Mesothelial cell of epicardium (in vitro differentiated cells): ENCODE measurements at regions not wholly inside any gene's neighbourhood (a gene's known extent, or its start where the extent isn't known, plus 50 kb on each side); places are given as distances from the start of the nearest gene placed in this dataset.

Source experiments
- DNase-seq, 2 experiments: peaks; one replicate each; pipeline ENCODE4 v3.0.0; 2021; ENCODE audit warnings: low spot score in 2 of 2; ENCODE audit not compliant: unreplicated experiment in 2 of 2
- H3K27ac Mint-ChIP-seq: 2 replicates; pipeline ENCODE4 v1.8.0; 2021; ENCODE audit warnings: mixed read lengths
- H3K27me3 Mint-ChIP-seq: 2 replicates; pipeline ENCODE4 v1.8.0; 2021; ENCODE audit warnings: low read depth, mixed read lengths
- H3K36me3 Mint-ChIP-seq: 2 replicates; pipeline ENCODE4 v1.8.0; 2021; ENCODE audit warnings: mixed read lengths
- H3K4me1 Mint-ChIP-seq: 2 replicates; pipeline ENCODE4 v1.8.0; 2021; ENCODE audit warnings: mixed read lengths
- H3K4me3 Mint-ChIP-seq: 2 replicates; pipeline ENCODE4 v1.8.0; 2021; ENCODE audit warnings: mild to moderate bottlenecking, moderate library complexity, mixed read lengths
- H3K9me3 Mint-ChIP-seq: 2 replicates; pipeline ENCODE4 v1.8.0; 2021; ENCODE audit warnings: mixed read lengths
- CTCF ChIP-seq: fragments of 200-600 bp; sonication (generic); IDR thresholded peaks from one replicate; pipeline ENCODE4 v1.5.0; 2021; ENCODE audit warnings: antibody characterized with exemption; ENCODE audit not compliant: unreplicated experiment

GRCh38 chr6:1016329-1017302, 295.3 kb upstream of the FOXQ1 start:
- no peaks in the 10 kb centered on the region for H3K4me1 Mint-ChIP-seq
- peaks cover 16% of the 10 kb centered on the region for H3K9me3 Mint-ChIP-seq
- no peak overlapping the region for H3K27ac Mint-ChIP-seq
- TF ChIP-seq CTCF, result no peak
- no peak overlapping the region for H3K4me3 Mint-ChIP-seq
- peaks cover 31% of the 10 kb centered on the region for H3K27me3 Mint-ChIP-seq
- no peak for DNase-seq
- no peaks in the 10 kb centered on the region for H3K36me3 Mint-ChIP-seq

GRCh38 chr6:1015825-1016224, 296.1 kb upstream of the FOXQ1 start:
- peaks cover 10% of the 10 kb centered on the region for H3K9me3 Mint-ChIP-seq
- no peak for DNase-seq
- no peak overlapping the region for H3K27ac Mint-ChIP-seq
- H3K27me3 Mint-ChIP-seq, result peaks cover 29% of the 10 kb centered on the region
- H3K4me1 Mint-ChIP-seq, result peaks cover 4% of the 10 kb centered on the region
- H3K4me3 Mint-ChIP-seq, result no peak overlapping the region
- no peaks in the 10 kb centered on the region for H3K36me3 Mint-ChIP-seq
- TF ChIP-seq CTCF, result no peak

- H3K4me1 Mint-ChIP-seq, result peaks cover 8% of the 10 kb centered on the region
- no peaks in the 10 kb centered on the region for H3K36me3 Mint-ChIP-seq
- no peak for DNase-seq
- no peak overlapping the region for H3K4me3 Mint-ChIP-seq
- peaks cover 35% of the 10 kb centered on the region for H3K27me3 Mint-ChIP-seq
- H3K9me3 Mint-ChIP-seq, result peaks cover 10% of the 10 kb centered on the region
- no peak for TF ChIP-seq CTCF
- H3K27ac Mint-ChIP-seq, result no peak overlapping the region
These were observed 297.5 kb upstream of the FOXQ1 start for GRCh38 chr6:1014431-1014807.

GRCh38 chr6:1013656-1014430, 298.1 kb upstream of the FOXQ1 start:
- peaks cover 10% of the 10 kb centered on the region for H3K9me3 Mint-ChIP-seq
- H3K27me3 Mint-ChIP-seq, result peaks cover 33% of the 10 kb centered on the region
- peaks cover 8% of the 10 kb centered on the region for H3K4me1 Mint-ChIP-seq
- DNase-seq, result no peak
- H3K27ac Mint-ChIP-seq, result no peak overlapping the region
- no peak for TF ChIP-seq CTCF
- no peaks in the 10 kb centered on the region for H3K36me3 Mint-ChIP-seq
- H3K4me3 Mint-ChIP-seq, result no peak overlapping the region

GRCh38 chr6:1009103-1009502, 302.8 kb upstream of the FOXQ1 start:
- TF ChIP-seq CTCF, result no peak
- H3K27ac Mint-ChIP-seq, result no peak overlapping the region
- H3K4me1 Mint-ChIP-seq, result peaks cover 13% of the 10 kb centered on the region
- no peaks in the 10 kb centered on the region for H3K36me3 Mint-ChIP-seq
- peaks cover 24% of the 10 kb centered on the region for H3K27me3 Mint-ChIP-seq
- H3K4me3 Mint-ChIP-seq, result no peak overlapping the region
- peaks cover 10% of the 10 kb centered on the region for H3K9me3 Mint-ChIP-seq
- DNase-seq, result no peak
